Left hindlimb (tissue), 1 donor: ENCODE measurements at regions not wholly inside any gene's neighbourhood (a gene's known extent, or its start where the extent isn't known, plus 50 kb on each side); places are given as distances from the start of the nearest gene placed in this dataset.
"Not testable (repeated sequence)": the region's sequence is repeated elsewhere in the genome, so short reads cannot be mapped to it uniquely, and the experiment has no call there.

Source experiments
- DNase-seq: peaks from one replicate; pipeline ENCODE4 v3.0.0-alpha.2; 2018

- DNase-seq = no peak
These were observed 55.6 kb downstream of the SOWAHC start for GRCh38 chr2:109669731-109670130.

- DNase-seq = no peak
These were observed 56.6 kb downstream of the SOWAHC start for GRCh38 chr2:109670556-109671411.

GRCh38 chr2:109674894-109675534 lies 60.9 kb downstream of the SOWAHC start:
- no peak for DNase-seq

- DNase-seq = no peak
These were observed 61.6 kb downstream of the SOWAHC start for GRCh38 chr2:109675666-109676345.

DNA sequence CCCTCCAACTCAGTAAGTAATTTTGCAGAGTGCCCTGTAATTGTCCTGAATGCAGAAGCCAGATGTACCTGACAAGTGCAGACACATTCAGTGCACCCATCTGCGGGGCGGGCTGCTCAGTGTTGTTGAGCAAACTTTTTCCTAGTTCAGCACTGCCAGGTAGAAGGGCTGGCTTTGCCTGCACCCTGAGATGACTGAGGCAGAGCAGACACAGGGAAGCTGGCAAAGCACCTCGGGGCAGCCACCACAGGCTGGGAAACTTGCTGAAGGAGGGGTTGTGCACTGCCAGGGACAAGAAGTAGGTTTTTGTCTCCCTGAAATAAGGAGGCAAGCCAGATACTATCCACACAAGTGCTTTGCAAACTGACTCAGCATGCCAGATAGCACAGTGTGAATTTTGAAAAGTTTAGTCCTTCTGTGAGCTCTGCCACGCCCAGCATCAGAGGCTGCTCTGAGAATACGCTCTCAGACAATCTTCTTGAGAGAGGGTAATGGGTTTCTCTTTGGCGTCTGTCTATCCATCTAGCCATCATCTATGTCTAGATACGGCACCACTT lies 62.3 kb downstream of the SOWAHC start:
- no peak for DNase-seq

GRCh38 chr2:109677121-109677731 lies 63.1 kb downstream of the SOWAHC start:
- not testable (repeated sequence) for DNase-seq

DNA sequence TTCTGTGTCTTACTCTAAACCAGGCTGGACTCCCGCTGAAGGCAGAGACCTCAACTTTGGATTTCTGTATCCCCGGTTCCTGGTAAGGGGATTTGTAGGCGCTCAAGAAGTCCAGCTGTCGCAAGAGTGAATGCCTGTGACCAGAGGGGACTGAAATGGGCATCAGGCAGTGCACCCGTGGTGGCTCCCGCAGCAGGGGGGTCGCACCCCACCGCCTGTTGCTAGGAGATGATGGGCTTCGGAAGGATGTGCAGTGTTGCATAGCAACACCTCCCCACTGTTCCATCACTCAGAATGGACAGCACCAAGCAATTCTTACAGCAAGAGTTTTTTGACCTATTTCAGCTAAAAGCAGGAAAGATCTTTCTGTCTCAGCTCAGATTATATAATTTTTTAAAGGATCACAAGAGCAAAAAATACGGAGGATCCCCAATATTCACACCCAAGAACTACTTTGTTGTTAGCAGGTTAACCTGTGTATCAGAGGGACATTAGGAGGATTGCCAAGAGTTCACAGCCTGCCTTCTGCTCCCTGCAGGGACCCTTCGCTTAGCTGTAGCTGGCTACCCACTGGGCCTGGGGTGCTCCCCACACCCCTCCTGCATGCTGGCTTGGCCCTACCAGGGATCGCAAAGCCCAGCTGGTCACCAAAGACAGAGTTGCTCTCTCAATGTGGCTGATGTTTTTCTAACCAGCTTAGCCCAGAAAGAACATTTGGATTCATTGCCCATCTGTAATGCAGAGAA lies 63.8 kb downstream of the SOWAHC start:
- no peak for DNase-seq

DNA sequence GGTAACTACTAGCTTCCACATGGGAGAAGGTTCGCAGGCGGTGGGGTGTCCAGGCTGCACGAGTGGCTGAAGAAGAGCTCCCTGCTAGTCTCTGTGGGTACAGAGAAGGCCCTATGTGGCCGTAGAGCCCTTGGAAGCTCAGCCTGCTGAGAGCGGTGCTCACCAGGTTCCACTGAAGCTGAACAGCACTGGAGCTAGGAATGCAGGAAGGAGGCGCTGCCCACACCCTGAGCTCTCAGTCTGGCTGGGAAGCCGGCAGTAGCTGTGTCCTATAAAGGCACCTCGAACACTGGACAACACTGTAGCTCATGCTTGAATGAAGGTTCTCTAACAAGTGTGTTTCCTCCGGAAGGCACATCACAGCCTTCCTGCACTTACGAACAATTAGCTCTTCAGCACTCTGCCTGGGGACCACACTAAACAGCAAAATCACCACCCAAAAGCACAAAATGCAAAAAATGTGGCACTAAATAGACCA lies 64.6 kb downstream of the SOWAHC start:
- not testable (repeated sequence) for DNase-seq

GRCh38 chr2:109679225-109679624 lies 65.1 kb downstream of the SOWAHC start:
- DNase-seq = no peak

- DNase-seq = no peak
These were observed 65.5 kb downstream of the SOWAHC start for GRCh38 chr2:109679626-109680025.

- no peak for DNase-seq
These were observed 66.5 kb downstream of the SOWAHC start for GRCh38 chr2:109680523-109681297.

DNA sequence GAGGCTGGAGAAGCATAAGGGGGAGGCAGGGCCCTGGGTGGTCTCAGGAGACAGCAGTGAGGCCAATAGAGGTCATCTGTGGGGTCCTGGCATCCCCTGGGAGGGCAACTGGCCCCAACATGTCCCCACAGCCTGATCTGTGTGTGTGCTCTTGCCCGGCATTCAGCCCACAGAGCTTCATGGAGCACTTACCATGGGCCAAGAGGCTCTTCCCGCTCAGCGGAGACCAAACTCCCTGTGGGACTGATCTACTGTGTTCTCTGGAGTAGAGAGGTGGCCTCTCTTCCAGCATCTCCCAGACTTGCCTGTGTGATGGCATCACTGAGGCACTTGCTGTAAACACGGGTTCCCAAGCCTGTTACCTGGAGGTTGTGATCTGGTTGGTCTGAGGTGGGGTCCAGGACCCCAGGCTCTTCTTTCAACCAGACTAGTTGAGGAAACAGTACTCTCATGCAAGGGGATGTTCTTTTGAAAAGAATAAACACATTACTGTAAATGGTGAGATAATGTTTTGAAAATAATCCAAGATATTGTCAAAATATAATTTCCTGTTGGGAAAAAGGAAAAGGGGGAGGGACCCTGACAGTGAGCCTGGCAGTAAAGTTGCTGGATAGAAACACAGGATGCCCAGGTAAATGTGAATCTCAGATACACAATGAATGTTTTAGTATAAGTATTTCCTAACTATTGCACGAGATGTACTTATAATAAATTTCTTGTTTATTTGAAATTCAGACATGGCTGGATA lies 67.6 kb downstream of the SOWAHC start:
- DNase-seq = no peak

- DNase-seq = no peak
These were observed 69.3 kb downstream of the SOWAHC start for GRCh38 chr2:109683452-109683851.

DNA sequence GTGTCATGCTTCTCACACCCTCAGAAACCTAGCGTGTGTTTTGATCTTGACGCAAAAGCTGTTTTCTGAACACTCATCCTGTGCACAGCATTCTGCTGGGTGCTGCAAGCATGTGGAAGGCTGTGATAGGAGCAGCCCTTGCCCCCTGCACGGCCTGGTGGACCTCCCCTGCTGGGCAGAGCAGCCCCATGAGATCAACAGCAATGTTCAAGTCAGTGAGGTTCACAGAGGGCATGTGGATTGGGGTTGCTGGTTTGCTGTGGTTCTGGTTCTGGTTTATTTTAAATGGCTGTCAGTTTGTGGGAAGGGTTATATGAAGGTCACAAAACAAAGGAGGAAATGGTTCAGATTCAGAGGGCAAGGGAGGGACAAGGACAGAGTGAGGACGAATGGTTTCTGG lies 71.3 kb downstream of the SOWAHC start:
- DNase-seq = no peak

DNA sequence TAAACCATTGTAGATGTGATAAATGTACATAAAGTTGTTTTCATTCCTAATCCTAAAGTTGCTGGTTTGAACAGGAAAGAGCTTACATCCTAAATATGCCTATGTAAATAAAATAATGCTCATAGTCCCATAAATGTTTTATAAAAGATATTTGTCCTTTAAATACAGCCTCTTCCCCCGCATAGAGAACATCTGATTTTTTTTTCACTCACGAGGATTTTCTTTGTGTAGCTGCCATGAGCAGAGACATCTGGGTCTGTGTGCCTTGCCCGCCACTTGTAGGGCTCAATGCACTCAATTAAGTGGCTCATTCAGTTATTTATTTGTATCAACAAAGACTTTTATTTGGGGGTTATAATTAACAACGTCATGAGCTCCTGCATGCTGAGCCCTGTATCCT lies 72.8 kb downstream of the SOWAHC start:
- no peak for DNase-seq

GRCh38 chr2:109689182-109689930 lies 75.2 kb downstream of the SOWAHC start:
- DNase-seq = no peak

DNA sequence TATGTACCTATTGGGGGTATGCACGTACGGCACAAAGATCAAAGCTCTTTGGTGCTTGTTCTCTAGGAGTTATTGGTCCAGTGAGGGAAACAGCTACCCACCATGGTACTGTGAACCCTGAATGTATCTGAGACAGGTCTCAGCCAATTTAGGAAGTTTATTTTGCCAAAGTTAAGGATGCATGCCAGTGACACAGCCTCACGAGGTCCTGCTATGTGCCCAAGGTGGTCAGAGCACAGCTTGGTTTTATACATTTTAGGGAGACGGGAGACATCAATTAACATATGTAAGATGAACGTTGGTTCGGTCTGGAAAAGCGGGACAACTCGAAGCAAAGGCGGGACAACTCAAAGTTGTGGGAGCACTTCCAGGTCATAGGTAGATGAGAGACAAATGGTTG lies 75.8 kb downstream of the SOWAHC start:
- no peak for DNase-seq

DNA sequence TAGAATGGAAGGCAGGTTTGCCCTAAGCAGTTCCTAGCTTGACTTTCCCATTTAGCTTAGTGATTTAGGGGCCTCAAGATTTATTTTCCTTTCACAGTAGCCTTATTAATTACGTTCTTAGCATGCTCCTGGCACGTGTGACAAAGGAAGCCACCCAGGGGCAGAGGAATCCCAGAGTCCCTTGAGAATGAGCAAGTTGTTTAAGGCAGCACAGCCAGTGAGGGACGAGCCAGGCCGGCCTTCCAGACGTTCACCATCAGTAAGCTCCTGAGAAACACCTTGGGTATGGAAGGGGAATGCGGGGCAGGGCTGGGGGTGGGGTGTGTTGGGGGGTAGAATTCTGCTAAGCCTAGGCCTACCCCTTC lies 76.3 kb downstream of the SOWAHC start:
- no peak for DNase-seq

DNA sequence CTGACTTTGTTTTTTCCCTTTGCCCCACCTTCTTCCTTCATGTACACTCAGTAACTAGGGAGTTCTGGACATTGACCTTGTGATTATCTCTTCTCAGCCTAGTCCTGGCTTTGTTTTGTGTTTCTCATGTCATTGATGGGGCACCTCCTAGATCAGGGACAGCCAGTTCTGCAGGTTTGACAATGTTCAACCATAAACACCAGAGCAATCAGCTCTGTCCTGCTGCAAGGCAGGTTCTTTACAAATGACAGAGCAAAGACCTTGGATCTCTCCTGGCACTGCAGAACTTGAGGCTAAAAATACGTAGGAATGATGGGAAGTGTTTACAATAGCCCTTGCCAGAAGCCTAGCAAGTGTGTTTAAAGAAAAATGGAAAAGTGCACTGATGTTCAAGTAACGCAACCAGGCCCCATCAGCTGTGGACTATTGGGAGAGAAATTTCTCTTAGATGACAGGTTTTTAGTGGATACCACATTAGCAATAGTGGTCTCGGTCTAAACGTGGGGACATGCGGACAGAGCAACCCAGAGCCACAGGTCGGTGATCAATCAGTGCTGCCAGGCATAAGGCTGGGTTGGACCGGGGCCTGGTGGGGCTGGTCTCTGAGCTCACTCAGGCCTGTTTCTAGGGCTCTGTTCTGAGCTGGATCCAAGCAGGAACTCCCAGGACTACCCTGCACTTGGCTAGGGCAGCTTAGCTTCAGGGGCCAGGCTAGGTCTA lies 76.8 kb downstream of the SOWAHC start:
- DNase-seq = no peak
